K562 (cell line): ENCODE measurements at regions not wholly inside any gene's neighbourhood (a gene's known extent, or its start where the extent isn't known, plus 50 kb on each side); places are given as distances from the start of the nearest gene placed in this dataset.

ENCODE experiments used
- ATAC-seq: fragments of 200-7000 bp; cut with Tn5 transposase; 3 replicates; pipeline ENCODE4 v1.9.1; 2020; ENCODE audit warnings: moderate library complexity
- BruUV-seq: library from RNA; stranded (reverse); fragments of 400-500 nt; replicated peaks from 2 replicates; lab custom pipeline; 2021; lab: Mats Ljungman, UMichigan
- CTCF ChIA-PET: fragments of 300-600 bp; formaldehyde crosslinking; extraction: SDS; loops from one replicate; lab custom pipeline; 2021; ENCODE audit warnings: low intra/inter-chr PET ratio; lab: Yijun Ruan, JAX
- POLR2A ChIA-PET: fragments of 300-600, 350-650 bp; sonication (Branson Sonifier 250); formaldehyde crosslinking; extraction: SDS; loops from one replicate; lab custom pipeline; 2021; ENCODE audit warnings: antibody characterized with exemption, inconsistent platforms; lab: Yijun Ruan, JAX
- DNase-seq, 4 experiments: peaks; one replicate each; pipeline versions ENCODE4 v3.0.0 to v3.0.0-alpha.2; 2011 to 2018; ENCODE audit warnings: low spot score in 3 of 4, mixed read lengths in 3 of 4; ENCODE audit errors: extremely low read depth in 1 of 4
- FAIRE-seq: peaks from 2 replicates; lab custom pipeline; 2011; peaks lifted over from hg19 to GRCh38; lab: Jason Lieb, UNC
- H2AFZ ChIP-seq: 2 replicates; pipeline ENCODE4 v1.6.0; 2011; ENCODE audit warnings: low read depth, low read length, control low read depth, inconsistent platforms
- H3K27ac ChIP-seq: fragments of 200-600 bp; 3 replicates; pipeline ENCODE4 v1.8.0; 2011; ENCODE audit warnings: low read depth, mild to moderate bottlenecking, control low read depth, inconsistent platforms, low read length, moderate library complexity, mixed read lengths; ENCODE audit errors: extremely low read depth
- H3K27me3 ChIP-seq, 2 experiments: fragments of 300-600 bp in 1 of 2; 2 replicates in 1 of 2; 3 replicates in 1 of 2; pipeline versions ENCODE4 v1.6.0 to v1.8.0; 2011; ENCODE audit warnings: inconsistent platforms in 2 of 2, low read length in 2 of 2, mild to moderate bottlenecking in 1 of 2, mixed read lengths in 1 of 2, moderate library complexity in 1 of 2; ENCODE audit not compliant: control insufficient read depth in 2 of 2, insufficient read depth in 2 of 2
- H3K36me3 ChIP-seq: fragments of 300-600 bp; 3 replicates; pipeline ENCODE4 v1.8.0; 2011; ENCODE audit warnings: mild to moderate bottlenecking, low read length, inconsistent platforms; ENCODE audit not compliant: control insufficient read depth, insufficient read depth
- H3K4me1 ChIP-seq, 2 experiments: fragments of 200-600 bp in 1 of 2; replicated peaks in 1 of 2; 2 replicates in 1 of 2; 3 replicates in 1 of 2; pipeline versions ENCODE4 v1.5.1 to v1.8.0; 2011; ENCODE audit warnings: inconsistent platforms in 2 of 2, low read length in 2 of 2, mild to moderate bottlenecking in 1 of 2, mixed read lengths in 1 of 2, moderate library complexity in 1 of 2; ENCODE audit not compliant: control insufficient read depth in 2 of 2, insufficient read depth in 2 of 2
- H3K4me2 ChIP-seq: 2 replicates; pipeline ENCODE4 v1.6.1; 2011; ENCODE audit warnings: low read length, control low read depth, inconsistent platforms, mixed read lengths; ENCODE audit not compliant: insufficient read depth
- H3K4me3 ChIP-seq: fragments of 200-600 bp; sonication (generic), shearing (Covaris generic); 2 replicates; pipeline ENCODE4 v1.5.1; 2016; ENCODE audit warnings: control low read depth, inconsistent platforms
- H3K79me2 ChIP-seq: fragments of 200-600 bp; 3 replicates; pipeline ENCODE4 v1.8.0; 2011; ENCODE audit warnings: low read length, inconsistent platforms; ENCODE audit not compliant: control insufficient read depth, insufficient read depth
- H3K9ac ChIP-seq, 2 experiments: 2 replicates each; pipeline versions ENCODE4 v1.6.0 to v1.6.1; 2011; ENCODE audit warnings: low read depth in 2 of 2, low read length in 2 of 2, control low read depth in 1 of 2, inconsistent platforms in 1 of 2, mild to moderate bottlenecking in 1 of 2, mixed read lengths in 1 of 2; ENCODE audit not compliant: insufficient read depth in 1 of 2
- H3K9me1 ChIP-seq: one replicate; pipeline ENCODE4 v1.6.0; 2011; ENCODE audit warnings: inconsistent platforms, mild to moderate bottlenecking, low read length, moderate library complexity; ENCODE audit not compliant: control insufficient read depth, insufficient read depth
- H3K9me3 ChIP-seq: replicated peaks from 2 replicates; pipeline ENCODE4 v1.5.1; 2011; ENCODE audit warnings: low read depth, low read length, inconsistent platforms; ENCODE audit not compliant: control insufficient read depth, insufficient read depth
- H4K20me1 ChIP-seq: replicated peaks from 2 replicates; pipeline ENCODE4 v1.6.1; 2011; ENCODE audit warnings: low read length, inconsistent platforms, mixed read lengths; ENCODE audit not compliant: control insufficient read depth, insufficient read depth
- CCNT2 ChIP-seq: IDR thresholded peaks from 2 replicates; pipeline ENCODE4 v1.6.1; 2011; ENCODE audit warnings: borderline replicate concordance, low read depth, mild to moderate bottlenecking, moderate library complexity, mixed read lengths, low read length; ENCODE audit not compliant: insufficient read length; ENCODE audit errors: extremely low read depth
- EGR1 ChIP-seq: fragments of 450-650 bp; conservative IDR thresholded peaks from 2 replicates; pipeline ENCODE4 v1.6.1; 2017; ENCODE audit warnings: mild to moderate bottlenecking
- EWSR1 ChIP-seq: fragments of 450-650 bp; IDR thresholded peaks from 2 replicates; pipeline ENCODE4 v1.6.1; 2018; ENCODE audit warnings: borderline replicate concordance, mild to moderate bottlenecking, low read depth, moderate library complexity; ENCODE audit not compliant: partially characterized antibody
- HNRNPK ChIP-seq: fragments of 200-400 bp; formaldehyde crosslinking; IDR thresholded peaks from one replicate; pipeline ENCODE4 v1.6.1; 2018; ENCODE audit warnings: mild to moderate bottlenecking, low read depth, low read length; ENCODE audit not compliant: poor library complexity, severe bottlenecking
- LARP7 ChIP-seq: fragments of 450-650 bp; IDR thresholded peaks from 2 replicates; pipeline ENCODE4 v1.6.1; 2016
- MEF2D ChIP-seq: conservative IDR thresholded peaks from 2 replicates; pipeline ENCODE4 v1.6.1; 2016; ENCODE audit warnings: low read depth, missing genetic modification characterization, missing compliant biosample characterization
- RNF219 ChIP-seq: fragments of 250-450 bp; sonication (Bioruptor Pico); IDR thresholded peaks from 2 replicates; pipeline ENCODE4 v1.5.0; 2022; ENCODE audit warnings: mild to moderate bottlenecking
- ZBTB34 ChIP-seq: fragments of 250-450 bp; sonication (Bioruptor Pico); IDR thresholded peaks from 2 replicates; pipeline ENCODE4 v1.8.0; 2021; ENCODE audit warnings: mild to moderate bottlenecking, moderate library complexity
- ZHX1 ChIP-seq: fragments of 150-350 bp; conservative IDR thresholded peaks from 2 replicates; pipeline ENCODE4 v1.6.1; 2014; ENCODE audit warnings: low read length
- ZNF707 ChIP-seq: fragments of 250-450 bp; sonication (Bioruptor Pico); conservative IDR thresholded peaks from 2 replicates; pipeline ENCODE4 v1.8.0; 2022; ENCODE audit warnings: inconsistent platforms, mild to moderate bottlenecking, moderate library complexity
- WGBS: fragments of 100-300 bp; shearing (Covaris generic); methylation state at CpG from one replicate; pipeline ENCODE4 v1.1.6; 2016; ENCODE audit warnings: low coverage, mixed read lengths; ENCODE audit not compliant: insufficient coverage; ENCODE audit errors: missing lambda C conversion rate; 5-methylcytosine and 5-hydroxymethylcytosine counted together
- in situ Hi-C: fragments of 300-500 bp; cut with MboI; formaldehyde crosslinking; loops from 4 replicates; pipeline ENCODE4 v1.15.0; 2018; ENCODE audit warnings: inconsistent platforms, mixed read lengths
- intact Hi-C: fragments of 100-400 bp; cut with micrococcal nuclease; formaldehyde crosslinking; loops from 2 replicates; pipeline ENCODE4 v1.14.2; 2022
- TF ChIP-seq, protein P1 (sequence below): fragments of 250-450 bp; sonication (Bioruptor Pico); IDR thresholded peaks from 2 replicates; pipeline ENCODE4 v1.8.0; 2021; ENCODE audit warnings: borderline replicate concordance, mild to moderate bottlenecking, moderate library complexity; ENCODE audit not compliant: poor library complexity, severe bottlenecking
- TF ChIP-seq, protein P2 (sequence below): fragments of 450-650 bp; formaldehyde crosslinking; IDR thresholded peaks from 2 replicates; pipeline ENCODE4 v1.4.0; 2022; ENCODE audit warnings: missing genetic modification characterization

DNA sequence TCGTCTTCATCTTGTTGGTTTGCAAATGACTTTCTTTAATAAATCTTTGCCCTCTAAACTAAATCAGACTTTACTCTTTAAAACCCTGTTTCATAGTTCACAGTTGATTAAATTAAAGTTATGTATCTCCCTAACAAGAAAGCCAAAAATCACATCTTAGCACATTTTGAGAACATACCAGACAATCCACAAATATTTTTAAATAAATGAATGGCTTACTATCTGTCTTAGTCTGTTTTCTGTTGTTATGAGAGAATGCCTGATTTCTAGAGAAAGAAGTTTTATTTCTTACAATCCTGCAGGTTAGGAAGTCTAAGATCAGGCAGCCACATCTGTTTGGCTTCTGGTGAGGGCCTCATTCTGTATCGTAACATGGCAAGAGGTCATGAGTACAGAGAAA lies 1090.2 kb upstream of the PIK3C3 start (continued):
- no peak for TF ChIP-seq ZHX1
- no peak for TF ChIP-seq RNF219
- TF ChIP-seq EGR1 = no peak

GRCh38 chr18:40863801-40864200 lies 1091.2 kb upstream of the PIK3C3 start:
- CTCF ChIA-PET = no interaction called here
- no peak for DNase-seq
- Histone ChIP-seq H3K27me3 (no peaks in the 10 kb centered on the region), H3K27ac (no peak overlapping the region), H3K4me1 (no peaks in the 10 kb centered on the region), H3K4me3 (no peak overlapping the region), H3K4me2 (no peak overlapping the region), H3K79me2 (no peaks in the 10 kb centered on the region), H3K36me3 (no peaks in the 10 kb centered on the region), H2AFZ (no peak overlapping the region), H3K9ac (no peak overlapping the region), H3K9me3 (no peaks in the 10 kb centered on the region; the same call in 1 of the 2 replicates), H4K20me1 (no peaks in the 10 kb centered on the region), H3K9me1 (no peaks in the 10 kb centered on the region)
- POLR2A ChIA-PET = no interaction called here
- no peak for FAIRE-seq
- WGBS = 0% methylated on average over 3 of the region's 3 CpGs
- in situ Hi-C loops (no loop called here), intact Hi-C loops (no loop called here)
- no peak for ATAC-seq
- no TSS peak for BruUV-seq
- TF ChIP-seq HNRNPK (no peak), ZBTB34 (no peak), ZNF707 (CRISPR knock-in tag) (no peak), MEF2D (tag) (no peak), LARP7 (no peak), CCNT2 (no peak), EWSR1 (no peak)
- TF ChIP-seq, protein P1, sequence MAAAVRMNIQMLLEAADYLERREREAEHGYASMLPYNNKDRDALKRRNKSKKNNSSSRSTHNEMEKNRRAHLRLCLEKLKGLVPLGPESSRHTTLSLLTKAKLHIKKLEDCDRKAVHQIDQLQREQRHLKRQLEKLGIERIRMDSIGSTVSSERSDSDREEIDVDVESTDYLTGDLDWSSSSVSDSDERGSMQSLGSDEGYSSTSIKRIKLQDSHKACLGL (CRISPR knock-in tag) = no peak
- TF ChIP-seq, protein P2, sequence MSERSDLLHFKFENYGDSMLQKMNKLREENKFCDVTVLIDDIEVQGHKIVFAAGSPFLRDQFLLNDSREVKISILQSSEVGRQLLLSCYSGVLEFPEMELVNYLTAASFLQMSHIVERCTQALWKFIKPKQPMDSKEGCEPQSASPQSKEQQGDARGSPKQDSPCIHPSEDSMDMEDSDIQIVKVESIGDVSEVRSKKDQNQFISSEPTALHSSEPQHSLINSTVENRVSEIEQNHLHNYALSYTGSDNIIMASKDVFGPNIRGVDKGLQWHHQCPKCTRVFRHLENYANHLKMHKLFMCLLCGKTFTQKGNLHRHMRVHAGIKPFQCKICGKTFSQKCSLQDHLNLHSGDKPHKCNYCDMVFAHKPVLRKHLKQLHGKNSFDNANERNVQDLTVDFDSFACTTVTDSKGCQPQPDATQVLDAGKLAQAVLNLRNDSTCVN (CRISPR knock-in tag) = no peak
